ENCODE measurements at regions not wholly inside any gene's neighbourhood (a gene's known extent, or its start where the extent isn't known, plus 50 kb on each side); places are given as distances from the start of the nearest gene placed in this dataset.

- DNase-seq: no peak
Observed at GRCh38 chr16:55242667-55243066, 81.3 kb upstream of the IRX6 start.

GRCh38 chr16:55248058-55248457, 75.9 kb upstream of the IRX6 start:
- no peak for DNase-seq

GRCh38 chr16:55248494-55248893, 75.5 kb upstream of the IRX6 start:
- no peak for DNase-seq

GRCh38 chr16:55249361-55249760, 74.6 kb upstream of the IRX6 start:
- DNase-seq: no peak

GRCh38 chr16:55249936-55250335, 74.1 kb upstream of the IRX6 start:
- no peak for DNase-seq

GRCh38 chr16:55250701-55251100, 73.3 kb upstream of the IRX6 start:
- DNase-seq: no peak

GRCh38 chr16:55251151-55251550, 72.9 kb upstream of the IRX6 start:
- DNase-seq: no peak

- no peak for DNase-seq
Observed at GRCh38 chr16:55252577-55252976, 71.4 kb upstream of the IRX6 start.

- DNase-seq: no peak
Observed at GRCh38 chr16:55253987-55254386, 70.0 kb upstream of the IRX6 start.

- DNase-seq: no peak
Observed at GRCh38 chr16:55255733-55256282, 68.2 kb upstream of the IRX6 start.

- no peak for DNase-seq
Observed at GRCh38 chr16:55256412-55257016, 67.5 kb upstream of the IRX6 start.

- DNase-seq: peak; percentile 21
Observed at GRCh38 chr16:55257966-55258613, 65.9 kb upstream of the IRX6 start.

- no peak for DNase-seq
Observed at GRCh38 chr16:55261301-55261700, 62.7 kb upstream of the IRX6 start.

- DNase-seq: no peak
Observed at GRCh38 chr16:55263271-55264250, 60.4 kb upstream of the IRX6 start.

GRCh38 chr16:55264949-55265348, 59.1 kb upstream of the IRX6 start:
- no peak for DNase-seq

GRCh38 chr16:55265926-55266325, 58.1 kb upstream of the IRX6 start:
- no peak for DNase-seq

- no peak for DNase-seq
Observed at GRCh38 chr16:55271945-55272513, 52.0 kb upstream of the IRX6 start.

GRCh38 chr16:55272744-55273143, 51.3 kb upstream of the IRX6 start:
- no peak for DNase-seq

GRCh38 chr16:55273356-55273755, 50.6 kb upstream of the IRX6 start:
- DNase-seq: no peak

- no peak for DNase-seq
Observed at GRCh38 chr16:55273959-55274358, 50.0 kb upstream of the IRX6 start.

All from CD4-positive, alpha-beta T cell treated with Interleukin-10 for 1 hour (primary cell).